Upper lobe of left lung (tissue), 4 donors: ENCODE measurements at regions not wholly inside any gene's neighbourhood (a gene's known extent, or its start where the extent isn't known, plus 50 kb on each side); places are given as distances from the start of the nearest gene placed in this dataset.

Experiments
- EP300 ChIP-seq, 4 donors: sonication (generic); formaldehyde crosslinking; IDR thresholded peaks; one replicate each; pipeline ENCODE4 v1.5.1; 2017; ENCODE audit warnings: antibody characterized with exemption in 4 of 4, control low read depth in 2 of 4
- POLR2A ChIP-seq, 4 donors: fragments of 450-650 bp; IDR thresholded peaks; one replicate each; pipeline ENCODE4 v1.5.1; 2016 to 2017; ENCODE audit warnings: antibody characterized with exemption in 4 of 4, mild to moderate bottlenecking in 2 of 4
- POLR2AphosphoS5 ChIP-seq, 2 donors: sonication (generic); formaldehyde crosslinking; IDR thresholded peaks; one replicate each; pipeline ENCODE4 v1.5.1; 2017; ENCODE audit warnings: antibody characterized with exemption in 2 of 2
- TF ChIP-seq, protein P1 (sequence below), 6 experiments: fragments of 450-650 bp in 4 of 6; fragments of 200-600 bp in 2 of 6; sonication (generic) in 2 of 6; IDR thresholded peaks; one replicate each; pipeline ENCODE4 v1.5.1; 2016 to 2019; ENCODE audit warnings: antibody characterized with exemption in 6 of 6

DNA sequence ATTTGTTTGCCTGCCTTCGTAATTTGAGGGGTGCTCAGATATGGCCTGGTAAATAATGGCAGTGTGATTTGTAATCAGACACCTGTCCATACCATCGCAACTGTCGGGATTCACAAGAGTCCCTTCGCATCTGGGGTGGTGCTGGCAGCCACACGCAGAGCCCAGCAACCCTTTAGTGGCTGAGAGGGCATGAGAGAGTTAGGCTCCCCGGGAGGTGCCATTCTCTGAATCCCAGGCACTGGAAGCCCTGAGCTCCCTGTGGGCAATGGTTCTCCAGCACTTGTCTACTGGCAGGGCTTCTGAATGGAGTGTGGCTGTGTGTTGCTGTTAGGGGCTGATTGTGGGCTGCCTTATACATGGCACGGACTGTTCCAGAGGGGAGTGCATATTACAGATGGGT is 230.1 kb downstream of the EBLN2 start:
- TF ChIP-seq, protein P1, sequence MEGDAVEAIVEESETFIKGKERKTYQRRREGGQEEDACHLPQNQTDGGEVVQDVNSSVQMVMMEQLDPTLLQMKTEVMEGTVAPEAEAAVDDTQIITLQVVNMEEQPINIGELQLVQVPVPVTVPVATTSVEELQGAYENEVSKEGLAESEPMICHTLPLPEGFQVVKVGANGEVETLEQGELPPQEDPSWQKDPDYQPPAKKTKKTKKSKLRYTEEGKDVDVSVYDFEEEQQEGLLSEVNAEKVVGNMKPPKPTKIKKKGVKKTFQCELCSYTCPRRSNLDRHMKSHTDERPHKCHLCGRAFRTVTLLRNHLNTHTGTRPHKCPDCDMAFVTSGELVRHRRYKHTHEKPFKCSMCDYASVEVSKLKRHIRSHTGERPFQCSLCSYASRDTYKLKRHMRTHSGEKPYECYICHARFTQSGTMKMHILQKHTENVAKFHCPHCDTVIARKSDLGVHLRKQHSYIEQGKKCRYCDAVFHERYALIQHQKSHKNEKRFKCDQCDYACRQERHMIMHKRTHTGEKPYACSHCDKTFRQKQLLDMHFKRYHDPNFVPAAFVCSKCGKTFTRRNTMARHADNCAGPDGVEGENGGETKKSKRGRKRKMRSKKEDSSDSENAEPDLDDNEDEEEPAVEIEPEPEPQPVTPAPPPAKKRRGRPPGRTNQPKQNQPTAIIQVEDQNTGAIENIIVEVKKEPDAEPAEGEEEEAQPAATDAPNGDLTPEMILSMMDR (IDR thresholded peaks at IDR 0.05): no peak
- no peak for TF ChIP-seq POLR2AphosphoS5 (IDR thresholded peaks at IDR 0.05)
- no peak for TF ChIP-seq POLR2A (IDR thresholded peaks at IDR 0.05)
- TF ChIP-seq EP300 (IDR thresholded peaks at IDR 0.05): no peak
